ENCODE measurements at regions not wholly inside any gene's neighbourhood (a gene's known extent, or its start where the extent isn't known, plus 50 kb on each side); places are given as distances from the start of the nearest gene placed in this dataset.

DNA sequence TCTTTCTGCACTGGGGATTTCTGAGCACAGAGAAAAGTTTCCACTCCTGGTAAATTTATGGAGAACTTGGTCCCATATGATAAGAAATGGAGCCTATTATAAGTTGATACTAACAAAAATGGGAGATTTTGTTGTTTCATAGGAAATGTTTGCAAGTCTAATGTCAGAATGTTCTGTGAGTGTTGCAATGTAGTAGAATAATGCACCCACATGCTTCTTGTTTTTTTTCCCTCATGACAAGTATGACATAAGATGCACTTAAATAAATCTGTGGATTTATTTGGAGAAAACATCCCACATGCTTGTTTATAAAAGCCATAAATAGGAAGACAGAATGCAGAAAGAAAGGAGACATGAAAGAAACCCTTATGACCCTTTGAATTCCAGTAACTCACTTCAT, 50.8 kb upstream of the KCNJ6 start:
- no peak overlapping the region for H3K4me3 ChIP-seq
- no peak overlapping the region for H3K27ac ChIP-seq

- H3K27ac ChIP-seq, result no peak overlapping the region
- no peak overlapping the region for H3K4me3 ChIP-seq
Measured at GRCh38 chr21:37968744-37969143, 52.5 kb upstream of the KCNJ6 start.

DNA sequence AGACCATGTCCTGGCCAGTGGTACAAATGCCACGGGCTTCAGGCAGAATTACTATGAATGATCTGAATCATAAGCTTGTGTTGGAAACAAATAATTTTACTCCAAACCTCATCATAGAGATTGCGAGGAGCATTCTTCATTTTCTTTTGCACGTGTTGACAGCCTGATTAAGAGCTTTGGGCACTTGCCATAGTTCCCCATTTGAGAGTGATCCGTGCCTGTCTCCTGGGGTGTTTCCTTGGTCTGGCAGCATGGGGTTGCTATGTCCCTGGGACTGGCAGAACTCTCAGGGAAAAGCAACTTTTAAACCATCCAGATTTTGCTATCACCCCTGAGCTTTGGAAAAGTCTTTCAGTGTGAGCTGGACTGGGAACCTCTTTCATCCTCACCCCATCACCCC, 54.3 kb upstream of the KCNJ6 start:
- H3K4me3 ChIP-seq, result no peak overlapping the region
- no peak overlapping the region for H3K27ac ChIP-seq

DNA sequence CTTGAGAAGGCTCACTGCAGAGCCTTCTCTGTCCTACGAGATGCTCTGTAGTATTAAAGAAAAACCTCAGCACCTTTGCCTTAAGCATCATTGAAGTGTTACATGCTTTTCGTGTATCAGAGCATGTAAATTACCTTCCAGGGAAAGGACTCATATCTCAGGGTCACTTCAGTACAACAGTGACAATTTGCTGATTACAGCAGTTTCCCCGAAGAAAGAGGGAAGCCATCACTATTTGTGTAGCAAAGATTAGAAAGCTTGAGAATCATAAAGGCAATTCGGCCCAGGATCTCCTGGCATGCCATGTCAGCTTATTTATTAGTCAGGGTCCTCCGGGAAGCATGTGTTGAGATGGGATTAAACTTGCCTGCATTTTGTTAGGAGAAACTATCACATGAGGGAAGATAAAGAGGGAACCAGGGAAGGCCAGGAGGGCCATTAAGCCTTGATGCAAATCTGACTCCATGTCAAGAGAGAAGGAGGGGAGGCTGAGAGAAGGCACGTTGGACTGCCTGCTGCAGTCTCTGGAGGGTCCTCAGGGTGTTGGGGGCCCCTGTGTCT, 55.2 kb upstream of the KCNJ6 start:
- Histone ChIP-seq H3K27ac (no peak overlapping the region), H3K4me3 (no peak overlapping the region)

DNA sequence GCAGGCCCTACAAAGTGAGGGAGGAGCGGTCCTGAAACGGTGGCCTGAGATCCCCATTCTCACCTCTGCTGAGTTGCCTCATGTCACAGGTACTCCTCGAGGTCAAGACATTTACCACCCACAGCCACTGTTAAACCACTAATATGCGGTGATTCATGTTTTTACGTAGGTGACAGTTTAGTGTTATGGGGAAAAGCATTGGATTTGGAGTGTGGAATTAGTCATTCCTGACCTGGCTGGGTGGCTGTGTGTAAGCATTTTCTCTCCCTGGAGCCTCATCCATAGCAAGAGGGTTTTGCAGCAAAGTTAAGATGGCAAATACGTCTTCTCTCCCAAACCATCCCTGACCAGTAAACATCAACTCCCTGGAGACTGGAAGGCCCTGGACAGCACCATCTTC, 57.8 kb upstream of the KCNJ6 start:
- H3K27ac ChIP-seq, result no peak overlapping the region
- H3K4me3 ChIP-seq, result no peak overlapping the region

DNA sequence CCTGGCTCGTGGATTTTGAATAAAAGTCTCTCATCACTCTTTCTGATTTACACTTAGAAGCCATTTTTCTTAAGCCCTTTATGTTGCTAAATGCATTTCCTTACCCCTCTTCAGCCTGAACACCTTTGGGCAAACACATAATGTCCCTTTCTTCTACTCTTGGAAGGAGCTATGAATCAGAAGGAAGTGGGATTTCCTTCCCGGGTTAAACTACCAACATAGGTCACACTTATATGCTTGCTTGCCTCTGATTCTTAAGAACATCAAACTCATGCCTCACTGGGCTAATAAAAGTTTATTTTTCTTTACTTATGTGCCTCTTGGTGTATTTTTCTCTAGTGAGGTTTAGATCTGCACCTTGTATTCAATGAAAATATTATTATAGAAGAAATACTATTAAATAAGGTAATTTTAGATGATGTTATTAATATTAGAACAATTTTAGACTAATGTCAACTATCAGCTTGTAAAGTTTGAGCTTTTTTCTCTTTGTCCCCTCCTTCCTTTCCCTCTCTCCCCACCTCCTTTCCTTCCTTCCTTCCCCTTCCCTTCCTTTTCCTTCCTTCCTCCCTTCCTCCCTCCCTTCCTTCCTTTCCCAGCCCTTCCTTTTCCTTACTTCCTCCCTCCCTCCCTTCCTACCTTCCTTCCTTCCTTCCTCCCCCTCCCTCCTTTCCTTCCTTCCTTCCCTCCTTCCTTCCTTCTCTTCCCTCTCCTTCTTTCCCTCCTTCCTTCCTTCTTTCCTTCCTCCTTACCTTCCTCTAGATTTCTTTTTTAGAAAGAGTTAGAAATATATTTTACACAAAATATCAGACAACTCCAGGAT, 66.5 kb upstream of the KCNJ6 start:
- Histone ChIP-seq H3K4me3 (no peak overlapping the region), H3K27ac (no peak overlapping the region)

DNA sequence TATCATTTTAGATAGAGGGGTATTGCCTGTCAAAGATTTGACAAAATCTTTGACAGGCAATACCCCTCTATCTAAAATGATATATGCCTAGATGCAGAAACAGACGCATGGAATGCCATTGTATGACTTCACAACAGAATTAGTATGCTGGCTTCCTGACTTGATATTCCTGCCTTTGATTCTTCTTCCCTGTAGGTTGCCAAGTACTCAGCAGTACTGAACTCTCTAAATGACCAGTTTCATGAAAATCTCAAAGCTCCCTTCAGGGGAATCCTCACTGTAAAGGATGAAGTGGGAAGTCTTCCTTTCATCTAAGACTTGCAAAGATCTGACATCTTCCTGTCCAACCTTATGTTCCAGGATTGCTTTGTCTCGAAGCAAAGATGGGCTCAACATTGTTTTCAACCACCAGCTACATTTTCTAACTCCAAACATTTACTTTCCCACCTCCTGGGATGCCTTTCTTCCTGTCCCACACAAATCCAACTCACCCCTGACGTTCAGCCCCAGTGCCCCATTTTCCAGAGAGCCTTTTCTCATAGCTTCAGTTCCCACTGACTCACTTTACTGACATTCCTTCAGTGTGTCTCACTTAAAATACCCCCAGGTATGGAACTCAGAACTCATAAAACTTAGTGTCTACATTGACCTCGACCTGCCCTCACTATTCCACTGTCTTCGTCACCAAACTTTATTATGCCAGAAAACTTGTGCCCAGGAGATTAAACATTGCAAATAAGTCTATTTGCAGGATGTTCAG, 67.3 kb upstream of the KCNJ6 start:
- H3K27ac ChIP-seq, result no peak overlapping the region

DNA sequence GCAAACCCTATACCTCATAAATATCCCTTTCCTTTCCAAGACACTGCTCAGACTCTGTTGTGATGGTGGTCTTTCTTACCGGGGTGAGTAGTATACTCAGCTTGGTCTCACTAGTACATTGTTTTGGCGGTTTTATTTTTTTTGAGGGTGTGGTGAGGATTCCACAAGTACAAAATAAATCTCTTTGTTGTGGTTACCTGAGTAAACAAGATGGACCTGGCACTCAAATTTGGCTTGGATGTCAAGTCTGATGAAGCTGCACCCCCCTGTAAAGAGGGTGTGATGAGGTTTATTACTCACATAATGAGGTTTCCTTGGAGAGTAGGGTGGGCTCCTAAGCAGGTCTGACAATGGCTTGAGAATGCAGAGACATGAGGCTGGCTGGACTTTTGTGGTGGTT, 68.2 kb upstream of the KCNJ6 start:
- Histone ChIP-seq H3K4me3 (no peak overlapping the region), H3K27ac (no peak overlapping the region)

More for the DNA sequence above, 67.3 kb upstream of the KCNJ6 start:
- no peak overlapping the region for H3K4me3 ChIP-seq

- H3K27ac ChIP-seq, result no peak overlapping the region
- no peak overlapping the region for H3K4me3 ChIP-seq
Measured at GRCh38 chr21:37986000-37986399, 69.7 kb upstream of the KCNJ6 start.

DNA sequence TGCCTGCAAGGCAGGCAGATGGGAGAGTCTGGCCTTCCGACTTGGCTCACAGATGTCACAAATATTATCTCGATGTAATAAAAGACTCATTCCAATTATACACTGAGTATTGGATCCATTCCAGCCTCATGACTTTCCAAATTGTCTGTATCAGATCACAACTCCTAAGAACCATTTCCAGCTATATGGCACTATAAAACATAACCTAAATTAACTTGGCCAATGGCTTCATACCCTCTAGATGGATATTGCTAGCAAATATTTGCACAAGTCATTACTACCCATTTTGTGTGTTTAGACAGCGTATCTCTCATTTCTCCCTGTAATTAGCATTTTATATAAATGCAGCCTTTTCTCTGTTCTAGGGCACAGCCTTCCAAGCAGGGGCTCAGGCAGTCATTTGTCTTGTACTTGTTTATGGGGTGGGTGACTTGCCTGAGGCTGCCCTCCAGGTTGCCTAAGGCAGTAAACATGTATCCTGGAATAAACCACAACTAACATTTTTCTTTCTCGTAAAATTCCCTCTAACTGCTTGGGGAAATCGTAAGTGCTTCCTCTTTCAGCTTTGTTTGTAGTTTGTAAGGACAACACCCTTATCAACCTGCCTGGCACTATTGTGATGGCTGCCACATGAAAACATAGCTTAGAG, 70.6 kb upstream of the KCNJ6 start:
- no peak overlapping the region for H3K4me3 ChIP-seq
- H3K27ac ChIP-seq, result no peak overlapping the region

GRCh38 chr21:37987668-37988067, 71.4 kb upstream of the KCNJ6 start:
- H3K27ac ChIP-seq, result no peak overlapping the region
- no peak overlapping the region for H3K4me3 ChIP-seq

- H3K27ac ChIP-seq, result no peak overlapping the region
- no peak overlapping the region for H3K4me3 ChIP-seq
Measured at GRCh38 chr21:37993071-37993470, 76.8 kb upstream of the KCNJ6 start.

DNA sequence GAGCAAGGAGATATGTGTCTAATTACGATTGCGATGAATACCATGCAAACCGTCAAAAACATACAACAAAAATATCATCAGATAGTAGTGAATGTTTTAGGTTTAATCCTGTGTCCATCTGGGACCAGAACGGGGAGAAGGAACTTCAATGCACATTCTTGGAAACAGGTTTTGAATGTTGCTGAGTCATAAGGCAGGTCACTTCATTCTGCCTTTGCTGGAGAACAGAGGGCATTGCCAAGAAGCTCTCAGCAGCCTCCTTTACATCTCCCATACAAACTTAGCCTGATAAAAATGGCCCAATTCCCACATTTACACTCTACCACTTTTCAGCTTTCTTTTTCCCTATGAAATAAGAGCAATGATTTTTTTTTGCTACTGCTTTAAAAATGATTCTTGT, 78.0 kb upstream of the KCNJ6 start:
- no peak overlapping the region for H3K4me3 ChIP-seq

GRCh38 chr21:38012672-38013071, 96.4 kb upstream of the KCNJ6 start:
- Histone ChIP-seq H3K27ac (peak overlapping the region in 1 of 21 experiments; percentile 63), H3K4me3 (no peak overlapping the region)

More for the DNA sequence above, 78.0 kb upstream of the KCNJ6 start:
- H3K27ac ChIP-seq, result no peak overlapping the region

GRCh38 chr21:38013741-38014140, 97.5 kb upstream of the KCNJ6 start:
- H3K4me3 ChIP-seq, result no peak overlapping the region
- peak overlapping the region in 1 of 21 experiments; percentile 52 for H3K27ac ChIP-seq

- Histone ChIP-seq H3K27ac (peak overlapping the region in 1 of 21 experiments; percentile 52), H3K4me3 (no peak overlapping the region)
Measured at GRCh38 chr21:38014298-38014697, 98.0 kb upstream of the KCNJ6 start.

- Histone ChIP-seq H3K4me3 (no peak overlapping the region), H3K27ac (no peak overlapping the region)
Measured at GRCh38 chr21:38027901-38028498, 111.7 kb upstream of the KCNJ6 start.

DNA sequence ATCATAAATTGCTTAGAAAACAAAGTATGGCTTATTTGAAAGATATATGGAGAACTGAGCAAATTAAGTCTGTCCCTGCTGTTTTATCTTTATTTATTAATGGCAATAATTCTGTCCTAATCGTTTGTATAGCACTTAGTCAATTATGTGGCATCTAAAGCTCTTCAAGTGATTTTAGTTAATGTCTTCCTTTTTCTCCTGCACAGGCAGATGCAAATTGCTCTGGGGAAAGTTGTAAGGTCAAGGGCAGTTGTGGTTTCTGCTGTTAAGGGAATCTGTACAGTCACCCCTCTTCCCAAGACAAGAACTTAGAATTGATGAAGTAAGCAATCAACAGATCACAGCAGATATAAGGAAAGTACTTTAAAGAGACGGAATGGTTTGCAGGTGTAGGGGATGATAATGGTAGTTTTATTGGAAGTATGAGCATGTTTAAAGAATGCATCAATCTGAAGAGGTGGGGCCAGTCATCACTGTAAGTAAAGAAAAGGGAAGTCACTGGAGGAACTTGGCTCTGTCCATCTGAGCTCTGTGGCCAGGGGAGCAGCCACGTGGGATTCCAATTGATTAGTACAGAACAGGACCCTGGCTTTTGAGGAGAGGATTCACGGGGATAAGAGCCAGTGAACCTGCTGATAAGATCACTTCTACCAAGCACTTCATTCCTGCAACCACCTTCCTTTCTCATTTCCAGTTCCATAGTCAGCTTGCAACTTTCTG, 116.0 kb upstream of the KCNJ6 start:
- Histone ChIP-seq H3K4me3 (no peak overlapping the region), H3K27ac (no peak overlapping the region)

- H3K27ac ChIP-seq, result no peak overlapping the region
- H3K4me3 ChIP-seq, result no peak overlapping the region
Measured at GRCh38 chr21:38036016-38036415, 119.8 kb upstream of the KCNJ6 start.

Data from skin epidermis (tissue), 12 donors.